SK-N-SH treated with all-trans-retinoic acid at 6 μM for 48 hours (cell line): ENCODE measurements at regions not wholly inside any gene's neighbourhood (a gene's known extent, or its start where the extent isn't known, plus 50 kb on each side); places are given as distances from the start of the nearest gene placed in this dataset.

Source experiments
- ARNTL ChIP-seq: fragments of 450-650 bp; formaldehyde crosslinking; IDR thresholded peaks from 2 replicates; pipeline ENCODE4 v1.5.0; 2020; ENCODE audit warnings: low read depth, mild to moderate bottlenecking, moderate library complexity, borderline replicate concordance
- PATZ1 ChIP-seq: fragments of 250-450 bp; sonication (Bioruptor Pico); IDR thresholded peaks from 2 replicates; pipeline ENCODE4 v1.8.0; 2020; ENCODE audit warnings: mild to moderate bottlenecking, moderate library complexity, borderline replicate concordance
- PPARA ChIP-seq: fragments of 250-450 bp; sonication (Bioruptor Pico); IDR thresholded peaks from 2 replicates; pipeline ENCODE4 v1.5.0; 2020; ENCODE audit warnings: mild to moderate bottlenecking, borderline replicate concordance
- RARB ChIP-seq: fragments of 250-450 bp; sonication (Bioruptor Pico); IDR thresholded peaks from 2 replicates; pipeline ENCODE4 v1.8.0; 2021; ENCODE audit warnings: mild to moderate bottlenecking, moderate library complexity
- SNAI2 ChIP-seq: fragments of 250-450 bp; sonication (Bioruptor Pico); IDR thresholded peaks from 2 replicates; pipeline ENCODE4 v1.5.0; 2020; ENCODE audit warnings: mild to moderate bottlenecking, moderate library complexity
- ZFP3 ChIP-seq: fragments of 250-450 bp; sonication (Bioruptor Pico); IDR thresholded peaks from 2 replicates; pipeline ENCODE4 v1.5.0; 2020; ENCODE audit warnings: mild to moderate bottlenecking, moderate library complexity
- ZNF565 ChIP-seq: fragments of 450-650 bp; formaldehyde crosslinking; conservative IDR thresholded peaks from 2 replicates; pipeline ENCODE4 v1.5.0; 2020; ENCODE audit warnings: low read depth, mild to moderate bottlenecking, moderate library complexity
- TF ChIP-seq, protein P1 (sequence below): fragments of 250-450 bp; sonication (Bioruptor Pico); IDR thresholded peaks from 2 replicates; pipeline ENCODE4 v1.5.1; 2020; ENCODE audit warnings: low read depth, mild to moderate bottlenecking, moderate library complexity
- TF ChIP-seq, protein P2 (sequence below): fragments of 250-450 bp; sonication (Bioruptor Pico); IDR thresholded peaks from 2 replicates; pipeline ENCODE4 v1.8.0; 2021; ENCODE audit warnings: low read depth, mild to moderate bottlenecking, moderate library complexity, borderline replicate concordance

- TF ChIP-seq ZFP3 (no peak), ZNF565 (CRISPR knock-in tag) (no peak), PPARA (CRISPR knock-in tag) (no peak), ARNTL (CRISPR knock-in tag) (no peak), PATZ1 (CRISPR knock-in tag) (no peak), SNAI2 (CRISPR knock-in tag) (no peak), RARB (no peak)
- TF ChIP-seq, protein P1, sequence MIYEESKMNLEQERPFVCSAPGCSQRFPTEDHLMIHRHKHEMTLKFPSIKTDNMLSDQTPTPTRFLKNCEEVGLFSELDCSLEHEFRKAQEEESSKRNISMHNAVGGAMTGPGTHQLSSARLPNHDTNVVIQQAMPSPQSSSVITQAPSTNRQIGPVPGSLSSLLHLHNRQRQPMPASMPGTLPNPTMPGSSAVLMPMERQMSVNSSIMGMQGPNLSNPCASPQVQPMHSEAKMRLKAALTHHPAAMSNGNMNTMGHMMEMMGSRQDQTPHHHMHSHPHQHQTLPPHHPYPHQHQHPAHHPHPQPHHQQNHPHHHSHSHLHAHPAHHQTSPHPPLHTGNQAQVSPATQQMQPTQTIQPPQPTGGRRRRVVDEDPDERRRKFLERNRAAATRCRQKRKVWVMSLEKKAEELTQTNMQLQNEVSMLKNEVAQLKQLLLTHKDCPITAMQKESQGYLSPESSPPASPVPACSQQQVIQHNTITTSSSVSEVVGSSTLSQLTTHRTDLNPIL (CRISPR knock-in tag): no peak
- TF ChIP-seq, protein P2, sequence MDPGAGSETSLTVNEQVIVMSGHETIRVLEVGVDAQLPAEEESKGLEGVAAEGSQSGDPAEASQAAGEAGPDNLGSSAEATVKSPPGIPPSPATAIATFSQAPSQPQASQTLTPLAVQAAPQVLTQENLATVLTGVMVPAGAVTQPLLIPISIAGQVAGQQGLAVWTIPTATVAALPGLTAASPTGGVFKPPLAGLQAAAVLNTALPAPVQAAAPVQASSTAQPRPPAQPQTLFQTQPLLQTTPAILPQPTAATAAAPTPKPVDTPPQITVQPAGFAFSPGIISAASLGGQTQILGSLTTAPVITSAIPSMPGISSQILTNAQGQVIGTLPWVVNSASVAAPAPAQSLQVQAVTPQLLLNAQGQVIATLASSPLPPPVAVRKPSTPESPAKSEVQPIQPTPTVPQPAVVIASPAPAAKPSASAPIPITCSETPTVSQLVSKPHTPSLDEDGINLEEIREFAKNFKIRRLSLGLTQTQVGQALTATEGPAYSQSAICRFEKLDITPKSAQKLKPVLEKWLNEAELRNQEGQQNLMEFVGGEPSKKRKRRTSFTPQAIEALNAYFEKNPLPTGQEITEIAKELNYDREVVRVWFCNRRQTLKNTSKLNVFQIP (CRISPR knock-in tag): no peak
Observed at GRCh38 chr11:92329646-92330045, 105.0 kb downstream of the FAT3 start.
